HL-60 (cell line): ENCODE measurements at regions not wholly inside any gene's neighbourhood (a gene's known extent, or its start where the extent isn't known, plus 50 kb on each side); places are given as distances from the start of the nearest gene placed in this dataset.

Source experiments
- DNase-seq, 2 experiments: peaks; one replicate each; pipeline ENCODE4 v3.0.0-alpha.2; 2010 to 2020; ENCODE audit warnings: low read depth in 1 of 2, low spot score in 1 of 2
- H3K27ac ChIP-seq: fragments of 250-450 bp; sonication (Bioruptor Pico); replicated peaks from 2 replicates; pipeline ENCODE4 v1.5.1; 2020; ENCODE audit warnings: mild to moderate bottlenecking, moderate library complexity
- H3K27me3 ChIP-seq: fragments of 250-450 bp; sonication (Bioruptor Pico); 2 replicates; pipeline ENCODE4 v1.5.1; 2021; ENCODE audit warnings: mild to moderate bottlenecking, moderate library complexity; ENCODE audit not compliant: insufficient read depth, poor library complexity, severe bottlenecking
- H3K4me3 ChIP-seq: replicated peaks from 2 replicates; pipeline ENCODE4 v1.5.1; 2011; ENCODE audit warnings: mild to moderate bottlenecking, control low read depth, low read length; ENCODE audit not compliant: insufficient read depth
- GABPA ChIP-seq: IDR thresholded peaks from 2 replicates; pipeline ENCODE4 v1.6.1; 2012; ENCODE audit warnings: low read depth
- POLR2AphosphoS5 ChIP-seq: IDR thresholded peaks from 2 replicates; pipeline ENCODE4 v1.6.1; 2012; ENCODE audit warnings: low read depth
- REST ChIP-seq: IDR thresholded peaks from 2 replicates; pipeline ENCODE4 v1.6.1; 2012; ENCODE audit warnings: low read depth; ENCODE audit not compliant: insufficient replicate concordance
- SPI1 ChIP-seq: IDR thresholded peaks from 2 replicates; pipeline ENCODE4 v1.6.1; 2012; ENCODE audit warnings: low read depth, mild to moderate bottlenecking, borderline replicate concordance
- TF ChIP-seq, protein P1 (sequence below): IDR thresholded peaks from one replicate; pipeline ENCODE4 v1.5.1; 2011; ENCODE audit warnings: low read length, control low read depth, inconsistent platforms; ENCODE audit not compliant: insufficient read depth

- H3K4me3 ChIP-seq: no peak overlapping the region
- no peak for DNase-seq
- H3K27ac ChIP-seq: no peak overlapping the region
- no peaks in the 10 kb centered on the region for H3K27me3 ChIP-seq
- TF ChIP-seq REST (no peak), SPI1 (no peak), GABPA (no peak), POLR2AphosphoS5 (no peak)
- TF ChIP-seq, protein P1, sequence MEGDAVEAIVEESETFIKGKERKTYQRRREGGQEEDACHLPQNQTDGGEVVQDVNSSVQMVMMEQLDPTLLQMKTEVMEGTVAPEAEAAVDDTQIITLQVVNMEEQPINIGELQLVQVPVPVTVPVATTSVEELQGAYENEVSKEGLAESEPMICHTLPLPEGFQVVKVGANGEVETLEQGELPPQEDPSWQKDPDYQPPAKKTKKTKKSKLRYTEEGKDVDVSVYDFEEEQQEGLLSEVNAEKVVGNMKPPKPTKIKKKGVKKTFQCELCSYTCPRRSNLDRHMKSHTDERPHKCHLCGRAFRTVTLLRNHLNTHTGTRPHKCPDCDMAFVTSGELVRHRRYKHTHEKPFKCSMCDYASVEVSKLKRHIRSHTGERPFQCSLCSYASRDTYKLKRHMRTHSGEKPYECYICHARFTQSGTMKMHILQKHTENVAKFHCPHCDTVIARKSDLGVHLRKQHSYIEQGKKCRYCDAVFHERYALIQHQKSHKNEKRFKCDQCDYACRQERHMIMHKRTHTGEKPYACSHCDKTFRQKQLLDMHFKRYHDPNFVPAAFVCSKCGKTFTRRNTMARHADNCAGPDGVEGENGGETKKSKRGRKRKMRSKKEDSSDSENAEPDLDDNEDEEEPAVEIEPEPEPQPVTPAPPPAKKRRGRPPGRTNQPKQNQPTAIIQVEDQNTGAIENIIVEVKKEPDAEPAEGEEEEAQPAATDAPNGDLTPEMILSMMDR: no peak
Measured at GRCh38 chr4:156422576-156422975, 468.9 kb upstream of the CTSO start.

DNA sequence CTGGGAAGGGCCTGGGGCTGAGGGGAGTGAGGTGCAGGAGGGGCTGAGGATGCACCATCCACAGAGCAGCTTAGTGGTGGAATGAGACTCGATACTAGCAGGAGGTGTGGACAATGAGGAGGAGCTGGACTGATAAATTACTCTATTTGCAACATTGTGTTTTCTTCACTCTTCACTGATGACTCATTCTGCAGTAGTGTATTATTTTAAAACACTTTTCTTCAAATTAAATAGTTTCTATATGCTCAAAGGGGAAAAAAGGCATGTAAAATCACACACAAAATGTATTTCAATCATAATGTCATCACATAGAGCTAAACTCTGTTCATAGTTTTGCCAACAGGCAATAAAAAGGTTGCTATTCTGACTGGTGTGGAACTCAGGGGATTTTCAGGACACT, 467.0 kb upstream of the CTSO start:
- H3K27me3 ChIP-seq: no peaks in the 10 kb centered on the region
- no peak for DNase-seq
- no peak overlapping the region for H3K4me3 ChIP-seq
- no peak overlapping the region for H3K27ac ChIP-seq
- TF ChIP-seq GABPA: no peak
- TF ChIP-seq REST: no peak
- TF ChIP-seq SPI1: no peak
- TF ChIP-seq POLR2AphosphoS5: no peak
- TF ChIP-seq, protein P1: no peak

DNA sequence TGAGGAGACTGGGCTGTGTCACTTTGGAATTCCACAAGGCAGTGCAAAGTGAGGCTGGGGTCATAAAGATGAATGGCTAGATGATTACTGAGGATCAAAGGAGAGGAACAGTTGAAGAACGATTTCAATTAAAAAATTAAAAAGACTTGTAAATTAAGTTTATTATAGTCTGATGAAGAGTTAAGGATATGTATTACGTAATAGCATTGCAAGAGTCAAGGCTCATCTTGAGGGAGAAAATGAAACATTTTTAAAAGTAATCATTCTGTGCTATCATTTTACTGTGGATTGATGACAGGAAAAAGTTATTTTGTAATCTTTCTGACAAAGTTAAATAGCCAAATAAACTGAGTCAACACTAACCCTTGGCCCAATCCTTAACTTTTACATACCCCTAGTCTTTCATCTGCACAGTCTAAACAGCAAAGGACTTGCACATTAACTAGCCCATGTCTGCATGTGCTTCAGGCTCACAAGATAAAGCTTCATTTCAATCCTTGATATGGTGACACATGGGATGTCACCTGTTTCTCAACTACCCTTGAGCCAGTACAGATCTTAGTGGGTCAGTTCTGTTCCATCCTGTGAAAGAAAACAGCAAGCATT, 465.5 kb upstream of the CTSO start:
- no peak overlapping the region for H3K27ac ChIP-seq
- H3K27me3 ChIP-seq: no peaks in the 10 kb centered on the region
- TF ChIP-seq POLR2AphosphoS5: no peak
- TF ChIP-seq SPI1: no peak
- TF ChIP-seq, protein P1: no peak
- no peak for TF ChIP-seq REST
- no peak for TF ChIP-seq GABPA
- no peak overlapping the region for H3K4me3 ChIP-seq
- no peak for DNase-seq
